Endodermal cell (in vitro differentiated cells): ENCODE measurements at regions not wholly inside any gene's neighbourhood (a gene's known extent, or its start where the extent isn't known, plus 50 kb on each side); places are given as distances from the start of the nearest gene placed in this dataset.

Experiments
- DNase-seq: peaks from one replicate; pipeline ENCODE4 v3.0.0-alpha.2; 2017
- H3K27ac ChIP-seq: 2 replicates; pipeline ENCODE4 v1.5.1; 2013; ENCODE audit warnings: mild to moderate bottlenecking, low read depth, low read length, moderate library complexity
- H3K27me3 ChIP-seq: 2 replicates; pipeline ENCODE4 v1.6.1; 2013; ENCODE audit warnings: mild to moderate bottlenecking, low read length, moderate library complexity; ENCODE audit not compliant: insufficient read depth, control insufficient read depth, poor library complexity, severe bottlenecking
- H3K36me3 ChIP-seq: 2 replicates; pipeline ENCODE4 v1.7.0; 2013; ENCODE audit warnings: mild to moderate bottlenecking, low read length, moderate library complexity; ENCODE audit not compliant: control insufficient read depth, insufficient read depth
- H3K4me1 ChIP-seq: one replicate; pipeline ENCODE4 v1.7.0; 2013; ENCODE audit warnings: low read length; ENCODE audit not compliant: control insufficient read depth, insufficient read depth
- H3K4me3 ChIP-seq: 2 replicates; pipeline ENCODE4 v1.5.1; 2013; ENCODE audit warnings: mild to moderate bottlenecking, low read length, moderate library complexity
- H3K9ac ChIP-seq: 2 replicates; pipeline ENCODE4 v1.6.1; 2013; ENCODE audit warnings: mild to moderate bottlenecking, low read length, moderate library complexity; ENCODE audit not compliant: poor library complexity, severe bottlenecking; ENCODE audit errors: extremely low read depth
- H3K9me3 ChIP-seq: 2 replicates; pipeline ENCODE4 v1.6.1; 2013; ENCODE audit warnings: mild to moderate bottlenecking, low read length, moderate library complexity; ENCODE audit not compliant: control insufficient read depth
- H3K27ac Mint-ChIP-seq: 2 replicates; pipeline ENCODE4 v1.8.0; 2020; ENCODE audit warnings: mixed read lengths
- H3K27me3 Mint-ChIP-seq: 2 replicates; pipeline ENCODE4 v1.8.0; 2021; ENCODE audit warnings: mild to moderate bottlenecking, mixed read lengths; ENCODE audit not compliant: insufficient read depth
- H3K36me3 Mint-ChIP-seq: 2 replicates; pipeline ENCODE4 v1.8.0; 2020; ENCODE audit warnings: low read depth, mixed read lengths
- H3K4me1 Mint-ChIP-seq: 2 replicates; pipeline ENCODE4 v1.8.0; 2020; ENCODE audit warnings: mixed read lengths
- H3K4me3 Mint-ChIP-seq: 2 replicates; pipeline ENCODE4 v1.8.0; 2020; ENCODE audit warnings: mild to moderate bottlenecking, moderate library complexity, mixed read lengths
- H3K9me3 Mint-ChIP-seq: 2 replicates; pipeline ENCODE4 v1.8.0; 2020; ENCODE audit warnings: mild to moderate bottlenecking, mixed read lengths
- CTCF ChIP-seq: fragments of 200-600 bp; sonication (generic); conservative IDR thresholded peaks from 2 replicates; pipeline ENCODE4 v1.5.0; 2021; ENCODE audit warnings: antibody characterized with exemption, mild to moderate bottlenecking
- WGBS, 2 experiments: methylation state at CpG; one replicate each; pipeline versions ENCODE4 v1.1.5 to v1.1.7; 2013; ENCODE audit warnings: missing lambda C conversion rate in 2 of 2, mixed read lengths in 1 of 2; ENCODE audit not compliant: insufficient coverage in 1 of 2, insufficient read length in 1 of 2; 5-methylcytosine and 5-hydroxymethylcytosine counted together

GRCh38 chr15:98503970-98504369 lies 144.4 kb upstream of the IGF1R start:
- Mint-ChIP-seq H3K27me3 (peaks cover 43% of the 10 kb centered on the region), H3K27ac (no peak overlapping the region), H3K4me3 (no peak overlapping the region), H3K4me1 (peaks cover 18% of the 10 kb centered on the region), H3K9me3 (peaks cover 2% of the 10 kb centered on the region), H3K36me3 (no peaks in the 10 kb centered on the region)
- no peak overlapping the region for H3K9ac ChIP-seq
- H3K36me3 ChIP-seq: no peaks in the 10 kb centered on the region
- TF ChIP-seq CTCF: no peak
- H3K4me3 ChIP-seq: no peak overlapping the region
- H3K4me1 ChIP-seq: no peaks in the 10 kb centered on the region
- WGBS, 2 experiments: 90 to 91% methylated on average over 3 to 5 of the region's 8 CpGs
- DNase-seq: no peak
- peaks cover 14% of the 10 kb centered on the region for H3K9me3 ChIP-seq
- H3K27me3 ChIP-seq: peaks cover 42% of the 10 kb centered on the region
- no peak overlapping the region for H3K27ac ChIP-seq

- Mint-ChIP-seq H3K9me3 (peaks cover 3% of the 10 kb centered on the region), H3K4me1 (peaks cover 18% of the 10 kb centered on the region), H3K27ac (no peak overlapping the region), H3K4me3 (no peak overlapping the region), H3K36me3 (no peaks in the 10 kb centered on the region), H3K27me3 (peaks cover 34% of the 10 kb centered on the region)
- Histone ChIP-seq H3K36me3 (no peaks in the 10 kb centered on the region), H3K4me3 (no peak overlapping the region), H3K9me3 (peaks cover 6% of the 10 kb centered on the region), H3K9ac (no peak overlapping the region), H3K27me3 (peaks cover 35% of the 10 kb centered on the region), H3K27ac (no peak overlapping the region), H3K4me1 (no peaks in the 10 kb centered on the region)
- no peak for DNase-seq
- WGBS, 2 experiments: 92 to 94% methylated on average over 8 to 9 of the region's 9 CpGs
- no peak for TF ChIP-seq CTCF
These were observed 143.3 kb upstream of the IGF1R start for GRCh38 chr15:98504998-98505397.

- no peak for DNase-seq
These were observed 142.7 kb upstream of the IGF1R start for GRCh38 chr15:98505611-98506031.

More at GRCh38 chr15:98505611-98506031, 142.7 kb upstream of the IGF1R start:
- H3K27ac Mint-ChIP-seq: no peak overlapping the region
- H3K4me3 Mint-ChIP-seq: no peak overlapping the region
- Histone ChIP-seq H3K27ac (no peak overlapping the region), H3K4me3 (no peak overlapping the region), H3K9ac (no peak overlapping the region), H3K36me3 (no peaks in the 10 kb centered on the region), H3K4me1 (no peaks in the 10 kb centered on the region), H3K9me3 (no peaks in the 10 kb centered on the region), H3K27me3 (peaks cover 29% of the 10 kb centered on the region)
- H3K9me3 Mint-ChIP-seq: peaks cover 3% of the 10 kb centered on the region
- TF ChIP-seq CTCF: no peak
- peaks cover 18% of the 10 kb centered on the region for H3K4me1 Mint-ChIP-seq
- 91 to 95% methylated on average over 6 to 7 of the region's 7 CpGs for WGBS, 2 experiments
- no peaks in the 10 kb centered on the region for H3K36me3 Mint-ChIP-seq
- peaks cover 29% of the 10 kb centered on the region for H3K27me3 Mint-ChIP-seq
